SK-N-SH treated with all-trans-retinoic acid at 6 μM for 48 hours (cell line): ENCODE measurements at regions not wholly inside any gene's neighbourhood (a gene's known extent, or its start where the extent isn't known, plus 50 kb on each side); places are given as distances from the start of the nearest gene placed in this dataset.

Source experiments
- ATAC-seq: fragments of 200-7000 bp; cut with Tn5 transposase; 3 replicates; pipeline ENCODE4 v1.9.1; 2020; ENCODE audit warnings: mild to moderate bottlenecking, moderate library complexity
- ARNTL ChIP-seq: fragments of 450-650 bp; formaldehyde crosslinking; IDR thresholded peaks from 2 replicates; pipeline ENCODE4 v1.5.0; 2020; ENCODE audit warnings: low read depth, mild to moderate bottlenecking, moderate library complexity, borderline replicate concordance
- BACH2 ChIP-seq: fragments of 250-450 bp; sonication (Bioruptor Pico); IDR thresholded peaks from 2 replicates; pipeline ENCODE4 v1.9.0; 2021; ENCODE audit warnings: mild to moderate bottlenecking, borderline replicate concordance
- CSDC2 ChIP-seq: fragments of 250-450 bp; sonication (Bioruptor Pico); IDR thresholded peaks from 2 replicates; pipeline ENCODE4 v1.5.0; 2020; ENCODE audit warnings: mild to moderate bottlenecking, moderate library complexity
- ESRRG ChIP-seq: fragments of 250-450 bp; sonication (Bioruptor Pico); IDR thresholded peaks from 2 replicates; pipeline ENCODE4 v1.6.1; 2021; ENCODE audit warnings: mild to moderate bottlenecking
- OSR1 ChIP-seq: fragments of 250-450 bp; sonication (Bioruptor Pico); IDR thresholded peaks from 2 replicates; pipeline ENCODE4 v1.8.0; 2022; ENCODE audit warnings: moderate library complexity, mild to moderate bottlenecking, inconsistent platforms
- PPARA ChIP-seq: fragments of 250-450 bp; sonication (Bioruptor Pico); IDR thresholded peaks from 2 replicates; pipeline ENCODE4 v1.5.0; 2020; ENCODE audit warnings: mild to moderate bottlenecking, borderline replicate concordance
- RARB ChIP-seq: fragments of 250-450 bp; sonication (Bioruptor Pico); IDR thresholded peaks from 2 replicates; pipeline ENCODE4 v1.8.0; 2021; ENCODE audit warnings: mild to moderate bottlenecking, moderate library complexity
- SNAI2 ChIP-seq: fragments of 250-450 bp; sonication (Bioruptor Pico); IDR thresholded peaks from 2 replicates; pipeline ENCODE4 v1.5.0; 2020; ENCODE audit warnings: mild to moderate bottlenecking, moderate library complexity
- TCF4 ChIP-seq: fragments of 250-450 bp; sonication (Bioruptor Pico); IDR thresholded peaks from 2 replicates; pipeline ENCODE4 v1.8.0; 2021; ENCODE audit warnings: mild to moderate bottlenecking, moderate library complexity, borderline replicate concordance
- TOX ChIP-seq: fragments of 250-450 bp; sonication (Bioruptor Pico); IDR thresholded peaks from 2 replicates; pipeline ENCODE4 v1.8.0; 2021; ENCODE audit warnings: mild to moderate bottlenecking, moderate library complexity, borderline replicate concordance
- ZFP3 ChIP-seq: fragments of 250-450 bp; sonication (Bioruptor Pico); IDR thresholded peaks from 2 replicates; pipeline ENCODE4 v1.5.0; 2020; ENCODE audit warnings: mild to moderate bottlenecking, moderate library complexity
- ZFP30 ChIP-seq: fragments of 450-650 bp; formaldehyde crosslinking; IDR thresholded peaks from 2 replicates; pipeline ENCODE4 v1.5.0; 2022; ENCODE audit warnings: mild to moderate bottlenecking, moderate library complexity
- ZNF565 ChIP-seq: fragments of 450-650 bp; formaldehyde crosslinking; conservative IDR thresholded peaks from 2 replicates; pipeline ENCODE4 v1.5.0; 2020; ENCODE audit warnings: low read depth, mild to moderate bottlenecking, moderate library complexity
- ZNF70 ChIP-seq: fragments of 450-650 bp; formaldehyde crosslinking; IDR thresholded peaks from 2 replicates; pipeline ENCODE4 v1.5.0; 2020; ENCODE audit warnings: mild to moderate bottlenecking, moderate library complexity
- TF ChIP-seq, protein P1 (sequence below): fragments of 250-450 bp; sonication (Bioruptor Pico); IDR thresholded peaks from 2 replicates; pipeline ENCODE4 v1.5.1; 2021; ENCODE audit warnings: mild to moderate bottlenecking, moderate library complexity
- TF ChIP-seq, protein P2 (sequence below): fragments of 250-450 bp; sonication (Bioruptor Pico); IDR thresholded peaks from 2 replicates; pipeline ENCODE4 v1.5.1; 2020; ENCODE audit warnings: low read depth, mild to moderate bottlenecking, moderate library complexity
- TF ChIP-seq, protein P3 (sequence below): fragments of 250-450 bp; sonication (Bioruptor Pico); IDR thresholded peaks from 2 replicates; pipeline ENCODE4 v1.8.0; 2021; ENCODE audit warnings: low read depth, mild to moderate bottlenecking, moderate library complexity, borderline replicate concordance
- TF ChIP-seq, protein P4 (sequence below): fragments of 250-450 bp; sonication (Bioruptor Pico); IDR thresholded peaks from 2 replicates; pipeline ENCODE4 v1.8.0; 2020; ENCODE audit warnings: mild to moderate bottlenecking, moderate library complexity, borderline replicate concordance
- TF ChIP-seq, protein P5 (sequence below): fragments of 250-450 bp; sonication (Bioruptor Pico); IDR thresholded peaks from 2 replicates; pipeline ENCODE4 v1.5.0; 2020; ENCODE audit warnings: mild to moderate bottlenecking, moderate library complexity

DNA sequence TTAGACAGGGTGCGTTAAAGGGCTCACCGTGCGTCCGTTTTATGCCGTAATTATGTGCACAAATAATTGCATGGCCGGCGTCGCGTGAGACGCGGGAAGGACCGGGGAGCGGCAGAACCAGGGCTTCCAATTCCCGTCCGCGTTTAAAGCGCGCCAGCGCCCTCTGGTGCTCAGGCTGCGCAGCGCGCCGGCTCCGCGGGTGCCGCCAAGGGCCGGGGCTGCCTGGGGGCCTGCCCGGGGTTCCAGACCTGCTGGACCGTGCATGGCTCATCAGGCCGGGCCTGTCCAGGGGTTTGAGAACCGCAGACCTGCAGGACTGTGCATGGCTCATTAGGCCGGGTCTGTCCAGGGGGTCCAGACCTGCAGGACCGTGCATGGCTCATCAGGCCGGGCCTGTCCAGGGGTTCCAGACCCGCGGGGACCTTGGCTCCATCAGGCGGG is 369.0 kb downstream of the THBS2 start:
- no peak for TF ChIP-seq ZNF70 (CRISPR knock-in tag)
- no peak for TF ChIP-seq ZFP30
- TF ChIP-seq ARNTL = no peak
- TF ChIP-seq SNAI2 (CRISPR knock-in tag) = no peak
- no peak for TF ChIP-seq ESRRG (CRISPR knock-in tag)
- no peak for TF ChIP-seq ZNF565 (CRISPR knock-in tag)
- TF ChIP-seq PPARA (CRISPR knock-in tag) = no peak
- TF ChIP-seq, protein P1, sequence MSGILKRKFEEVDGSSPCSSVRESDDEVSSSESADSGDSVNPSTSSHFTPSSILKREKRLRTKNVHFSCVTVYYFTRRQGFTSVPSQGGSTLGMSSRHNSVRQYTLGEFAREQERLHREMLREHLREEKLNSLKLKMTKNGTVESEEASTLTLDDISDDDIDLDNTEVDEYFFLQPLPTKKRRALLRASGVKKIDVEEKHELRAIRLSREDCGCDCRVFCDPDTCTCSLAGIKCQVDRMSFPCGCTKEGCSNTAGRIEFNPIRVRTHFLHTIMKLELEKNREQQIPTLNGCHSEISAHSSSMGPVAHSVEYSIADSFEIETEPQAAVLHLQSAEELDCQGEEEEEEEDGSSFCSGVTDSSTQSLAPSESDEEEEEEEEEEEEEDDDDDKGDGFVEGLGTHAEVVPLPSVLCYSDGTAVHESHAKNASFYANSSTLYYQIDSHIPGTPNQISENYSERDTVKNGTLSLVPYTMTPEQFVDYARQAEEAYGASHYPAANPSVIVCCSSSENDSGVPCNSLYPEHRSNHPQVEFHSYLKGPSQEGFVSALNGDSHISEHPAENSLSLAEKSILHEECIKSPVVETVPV = no peak
- no peak for TF ChIP-seq TOX (CRISPR knock-in tag)
- TF ChIP-seq TCF4 (CRISPR knock-in tag) = no peak
- TF ChIP-seq, protein P2, sequence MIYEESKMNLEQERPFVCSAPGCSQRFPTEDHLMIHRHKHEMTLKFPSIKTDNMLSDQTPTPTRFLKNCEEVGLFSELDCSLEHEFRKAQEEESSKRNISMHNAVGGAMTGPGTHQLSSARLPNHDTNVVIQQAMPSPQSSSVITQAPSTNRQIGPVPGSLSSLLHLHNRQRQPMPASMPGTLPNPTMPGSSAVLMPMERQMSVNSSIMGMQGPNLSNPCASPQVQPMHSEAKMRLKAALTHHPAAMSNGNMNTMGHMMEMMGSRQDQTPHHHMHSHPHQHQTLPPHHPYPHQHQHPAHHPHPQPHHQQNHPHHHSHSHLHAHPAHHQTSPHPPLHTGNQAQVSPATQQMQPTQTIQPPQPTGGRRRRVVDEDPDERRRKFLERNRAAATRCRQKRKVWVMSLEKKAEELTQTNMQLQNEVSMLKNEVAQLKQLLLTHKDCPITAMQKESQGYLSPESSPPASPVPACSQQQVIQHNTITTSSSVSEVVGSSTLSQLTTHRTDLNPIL (CRISPR knock-in tag) = no peak
- TF ChIP-seq, protein P3, sequence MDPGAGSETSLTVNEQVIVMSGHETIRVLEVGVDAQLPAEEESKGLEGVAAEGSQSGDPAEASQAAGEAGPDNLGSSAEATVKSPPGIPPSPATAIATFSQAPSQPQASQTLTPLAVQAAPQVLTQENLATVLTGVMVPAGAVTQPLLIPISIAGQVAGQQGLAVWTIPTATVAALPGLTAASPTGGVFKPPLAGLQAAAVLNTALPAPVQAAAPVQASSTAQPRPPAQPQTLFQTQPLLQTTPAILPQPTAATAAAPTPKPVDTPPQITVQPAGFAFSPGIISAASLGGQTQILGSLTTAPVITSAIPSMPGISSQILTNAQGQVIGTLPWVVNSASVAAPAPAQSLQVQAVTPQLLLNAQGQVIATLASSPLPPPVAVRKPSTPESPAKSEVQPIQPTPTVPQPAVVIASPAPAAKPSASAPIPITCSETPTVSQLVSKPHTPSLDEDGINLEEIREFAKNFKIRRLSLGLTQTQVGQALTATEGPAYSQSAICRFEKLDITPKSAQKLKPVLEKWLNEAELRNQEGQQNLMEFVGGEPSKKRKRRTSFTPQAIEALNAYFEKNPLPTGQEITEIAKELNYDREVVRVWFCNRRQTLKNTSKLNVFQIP (CRISPR knock-in tag) = no peak
- TF ChIP-seq RARB (CRISPR knock-in tag) = no peak
- TF ChIP-seq, protein P4, sequence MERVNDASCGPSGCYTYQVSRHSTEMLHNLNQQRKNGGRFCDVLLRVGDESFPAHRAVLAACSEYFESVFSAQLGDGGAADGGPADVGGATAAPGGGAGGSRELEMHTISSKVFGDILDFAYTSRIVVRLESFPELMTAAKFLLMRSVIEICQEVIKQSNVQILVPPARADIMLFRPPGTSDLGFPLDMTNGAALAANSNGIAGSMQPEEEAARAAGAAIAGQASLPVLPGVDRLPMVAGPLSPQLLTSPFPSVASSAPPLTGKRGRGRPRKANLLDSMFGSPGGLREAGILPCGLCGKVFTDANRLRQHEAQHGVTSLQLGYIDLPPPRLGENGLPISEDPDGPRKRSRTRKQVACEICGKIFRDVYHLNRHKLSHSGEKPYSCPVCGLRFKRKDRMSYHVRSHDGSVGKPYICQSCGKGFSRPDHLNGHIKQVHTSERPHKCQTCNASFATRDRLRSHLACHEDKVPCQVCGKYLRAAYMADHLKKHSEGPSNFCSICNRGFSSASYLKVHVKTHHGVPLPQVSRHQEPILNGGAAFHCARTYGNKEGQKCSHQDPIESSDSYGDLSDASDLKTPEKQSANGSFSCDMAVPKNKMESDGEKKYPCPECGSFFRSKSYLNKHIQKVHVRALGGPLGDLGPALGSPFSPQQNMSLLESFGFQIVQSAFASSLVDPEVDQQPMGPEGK = no peak
- TF ChIP-seq CSDC2 = no peak
- TF ChIP-seq, protein P5, sequence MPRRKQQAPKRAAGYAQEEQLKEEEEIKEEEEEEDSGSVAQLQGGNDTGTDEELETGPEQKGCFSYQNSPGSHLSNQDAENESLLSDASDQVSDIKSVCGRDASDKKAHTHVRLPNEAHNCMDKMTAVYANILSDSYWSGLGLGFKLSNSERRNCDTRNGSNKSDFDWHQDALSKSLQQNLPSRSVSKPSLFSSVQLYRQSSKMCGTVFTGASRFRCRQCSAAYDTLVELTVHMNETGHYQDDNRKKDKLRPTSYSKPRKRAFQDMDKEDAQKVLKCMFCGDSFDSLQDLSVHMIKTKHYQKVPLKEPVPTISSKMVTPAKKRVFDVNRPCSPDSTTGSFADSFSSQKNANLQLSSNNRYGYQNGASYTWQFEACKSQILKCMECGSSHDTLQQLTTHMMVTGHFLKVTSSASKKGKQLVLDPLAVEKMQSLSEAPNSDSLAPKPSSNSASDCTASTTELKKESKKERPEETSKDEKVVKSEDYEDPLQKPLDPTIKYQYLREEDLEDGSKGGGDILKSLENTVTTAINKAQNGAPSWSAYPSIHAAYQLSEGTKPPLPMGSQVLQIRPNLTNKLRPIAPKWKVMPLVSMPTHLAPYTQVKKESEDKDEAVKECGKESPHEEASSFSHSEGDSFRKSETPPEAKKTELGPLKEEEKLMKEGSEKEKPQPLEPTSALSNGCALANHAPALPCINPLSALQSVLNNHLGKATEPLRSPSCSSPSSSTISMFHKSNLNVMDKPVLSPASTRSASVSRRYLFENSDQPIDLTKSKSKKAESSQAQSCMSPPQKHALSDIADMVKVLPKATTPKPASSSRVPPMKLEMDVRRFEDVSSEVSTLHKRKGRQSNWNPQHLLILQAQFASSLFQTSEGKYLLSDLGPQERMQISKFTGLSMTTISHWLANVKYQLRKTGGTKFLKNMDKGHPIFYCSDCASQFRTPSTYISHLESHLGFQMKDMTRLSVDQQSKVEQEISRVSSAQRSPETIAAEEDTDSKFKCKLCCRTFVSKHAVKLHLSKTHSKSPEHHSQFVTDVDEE (CRISPR knock-in tag) = no peak
- no peak for TF ChIP-seq OSR1
- TF ChIP-seq BACH2 (CRISPR knock-in tag) = no peak
- no peak for TF ChIP-seq ZFP3 (CRISPR knock-in tag)
- ATAC-seq = peak; percentile 91

DNA sequence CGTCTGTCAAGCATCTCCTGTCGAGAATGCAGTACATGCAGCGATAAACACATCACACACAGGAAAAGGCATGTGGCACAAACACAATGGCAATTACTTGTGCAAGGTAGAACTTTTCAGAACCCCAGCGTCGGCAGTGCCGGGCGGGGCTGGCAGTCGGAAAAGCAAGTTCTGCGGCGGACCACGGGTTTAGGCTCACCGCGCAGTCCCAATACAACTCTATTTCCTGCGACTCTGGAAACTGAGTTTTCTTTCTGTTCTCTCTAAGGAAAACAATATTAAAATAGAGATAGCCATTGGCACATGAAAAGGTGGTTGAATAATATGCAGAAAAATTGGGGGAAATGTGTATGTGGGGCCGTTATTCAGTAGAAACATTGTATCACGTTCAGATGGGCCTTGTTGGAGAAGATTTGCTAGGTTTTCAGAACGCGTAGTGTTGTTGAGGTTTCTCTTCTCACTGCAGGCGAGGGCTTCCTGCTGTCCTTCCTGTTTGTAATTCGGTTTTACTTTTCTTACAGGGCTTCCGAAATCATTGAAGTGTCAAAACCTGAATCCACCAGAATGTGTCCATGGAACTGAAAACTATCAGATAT is 369.5 kb downstream of the THBS2 start:
- ATAC-seq = no peak
- no peak for TF ChIP-seq RARB (CRISPR knock-in tag)

DNA sequence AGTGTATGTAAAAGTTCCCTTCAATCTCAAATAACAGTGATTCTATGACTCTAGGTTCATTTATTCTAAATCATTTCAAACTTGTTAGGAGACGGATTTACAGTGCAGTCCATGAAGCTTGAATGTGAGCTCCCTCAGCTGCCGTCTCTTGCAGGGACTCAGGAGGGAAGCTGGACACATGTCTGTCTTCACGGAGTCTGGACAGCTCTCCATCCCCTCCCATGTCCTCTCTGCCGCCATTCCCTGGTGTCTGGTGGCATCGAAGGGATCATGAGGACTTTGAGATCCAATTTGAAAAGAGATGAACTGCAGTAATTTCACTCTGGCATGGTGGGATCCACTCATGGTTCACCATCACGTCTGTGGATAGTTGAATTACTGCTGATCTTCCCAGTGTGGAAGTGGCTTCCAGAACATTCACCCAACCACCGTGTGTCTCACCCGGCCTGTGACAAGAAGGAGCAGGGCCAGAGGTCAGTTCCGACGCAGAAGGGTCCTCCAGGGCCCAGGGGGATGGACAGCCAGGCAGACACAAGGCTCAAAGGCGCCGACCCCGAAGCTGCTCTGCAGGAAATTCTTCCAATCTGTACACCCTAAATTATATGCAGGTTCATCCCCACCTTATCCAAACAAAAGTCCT is 370.1 kb downstream of the THBS2 start:
- ATAC-seq = no peak
- TF ChIP-seq CSDC2 (no peak), BACH2 (CRISPR knock-in tag) (no peak)
- TF ChIP-seq, all 23 proteins: peak for 0

DNA sequence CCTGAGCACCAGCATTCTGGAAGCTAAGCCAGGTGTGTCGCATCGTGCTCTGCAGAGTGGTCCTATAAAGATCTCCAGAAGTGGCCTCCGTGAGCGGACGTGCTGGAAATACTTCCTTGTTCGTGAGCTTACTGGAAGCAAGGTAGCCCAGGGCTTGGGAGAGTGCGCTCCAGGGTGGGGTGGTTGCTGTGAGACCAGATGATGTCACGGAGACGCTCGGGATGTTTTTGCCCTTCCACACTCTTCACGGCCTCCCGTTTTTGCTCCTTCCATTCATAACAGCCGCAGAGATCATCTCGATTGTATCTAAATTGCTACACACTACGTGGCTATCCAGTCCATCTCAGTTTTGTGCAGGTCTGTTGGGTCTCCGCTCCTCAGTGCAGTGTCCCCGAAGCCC is 373.4 kb downstream of the THBS2 start:
- ATAC-seq = no peak
- TF ChIP-seq BACH2 (CRISPR knock-in tag) (no peak), ESRRG (CRISPR knock-in tag) (no peak)
- TF ChIP-seq, protein P4 = no peak
